GM12878 (cell line): ENCODE measurements at regions not wholly inside any gene's neighbourhood (a gene's known extent, or its start where the extent isn't known, plus 50 kb on each side); places are given as distances from the start of the nearest gene placed in this dataset.

Source experiments
- ATAC-seq: fragments of 200-7000 bp; cut with Tn5 transposase; 3 replicates; pipeline ENCODE4 v1.9.1; 2020; ENCODE audit warnings: mild to moderate bottlenecking, moderate library complexity
- BruUV-seq: library from RNA; stranded (reverse); fragments of 400-500 nt; replicated peaks from 2 replicates; lab custom pipeline; 2021; lab: Mats Ljungman, UMichigan
- CTCF ChIA-PET: fragments of 300-600 bp; sonication (Branson Sonifier 250); formaldehyde crosslinking; extraction: SDS; loops from one replicate; lab custom pipeline; 2021; ENCODE audit warnings: inconsistent platforms; lab: Yijun Ruan, JAX
- POLR2A ChIA-PET: fragments of 350-600 bp; formaldehyde crosslinking; extraction: SDS; loops from one replicate; lab custom pipeline; 2021; ENCODE audit warnings: inconsistent platforms; lab: Charles Lee
- RAD21 ChIA-PET: fragments of 300-600 bp; sonication (Branson Sonifier 250); formaldehyde crosslinking; loops from one replicate; lab custom pipeline; 2023; ENCODE audit warnings: antibody characterized with exemption; ENCODE audit not compliant: unreplicated experiment; lab: Charles Lee
- SMC1A ChIA-PET: fragments of 300-600 bp; sonication (Branson Sonifier 250); formaldehyde crosslinking; loops from one replicate; lab custom pipeline; 2023; ENCODE audit not compliant: unreplicated experiment, uncharacterized antibody; lab: Charles Lee
- DNase-seq: peaks from one replicate; pipeline ENCODE4 v3.0.0-alpha.2; 2011; ENCODE audit warnings: low read depth, low spot score
- FAIRE-seq: peaks from 3 replicates; lab custom pipeline; 2011; peaks lifted over from hg19 to GRCh38; lab: Jason Lieb, UNC
- H2AFZ ChIP-seq: 2 replicates; pipeline ENCODE4 v1.6.0; 2011; ENCODE audit warnings: low read depth, low read length, control low read depth; ENCODE audit not compliant: control insufficient read depth
- H3K27ac ChIP-seq: 2 replicates; pipeline ENCODE4 v1.5.1; 2011; ENCODE audit warnings: control low read depth; ENCODE audit not compliant: control insufficient read depth, insufficient read depth
- H3K27me3 ChIP-seq, 2 experiments: replicated peaks in 1 of 2; 2 replicates each; pipeline versions ENCODE4 v1.6.0 to v1.6.1; 2011; ENCODE audit warnings: low read length in 1 of 2; ENCODE audit not compliant: control insufficient read depth in 2 of 2, insufficient read depth in 2 of 2
- H3K36me3 ChIP-seq, 2 experiments: 2 replicates each; pipeline ENCODE4 v1.5.1; 2011; ENCODE audit warnings: low read length in 1 of 2; ENCODE audit not compliant: control insufficient read depth in 2 of 2, insufficient read depth in 2 of 2
- H3K4me1 ChIP-seq: 2 replicates; pipeline ENCODE4 v1.6.1; 2011; ENCODE audit warnings: mild to moderate bottlenecking, low read length, moderate library complexity, mixed read lengths; ENCODE audit not compliant: control insufficient read depth, insufficient read depth
- H3K4me2 ChIP-seq: 2 replicates; pipeline ENCODE4 v1.6.0; 2011; ENCODE audit warnings: control low read depth; ENCODE audit not compliant: control insufficient read depth, insufficient read depth
- H3K4me3 ChIP-seq: fragments of 200-600 bp; sonication (generic); 2 replicates; pipeline ENCODE4 v1.5.1; 2016
- H3K79me2 ChIP-seq: 2 replicates; pipeline ENCODE4 v1.6.0; 2011; ENCODE audit warnings: low read length; ENCODE audit not compliant: control insufficient read depth, insufficient read depth
- H3K9ac ChIP-seq: 2 replicates; pipeline ENCODE4 v1.8.0; 2011; ENCODE audit warnings: low read length, control low read depth, mixed read lengths; ENCODE audit not compliant: control insufficient read depth, insufficient read depth
- H3K9me3 ChIP-seq: replicated peaks from 3 replicates; pipeline ENCODE4 v1.5.1; 2011; ENCODE audit warnings: mild to moderate bottlenecking, low read length; ENCODE audit not compliant: control insufficient read depth, insufficient read depth
- H4K20me1 ChIP-seq: 2 replicates; pipeline ENCODE4 v1.6.0; 2011; ENCODE audit not compliant: control insufficient read depth, insufficient read depth
- CHD4 ChIP-seq: fragments of 200-600 bp; sonication (generic); IDR thresholded peaks from 2 replicates; pipeline ENCODE4 v1.6.1; 2016; ENCODE audit warnings: mild to moderate bottlenecking
- EP300 ChIP-seq, 2 experiments: fragments of 150-350 bp in 1 of 2; IDR thresholded peaks; 2 replicates each; pipeline ENCODE4 v1.6.1; 2011 to 2012; ENCODE audit warnings: low read depth in 2 of 2, low read length in 2 of 2, borderline replicate concordance in 1 of 2, improper control_type of control experiment in 1 of 2, inconsistent platforms in 1 of 2; ENCODE audit not compliant: control insufficient read depth in 1 of 2
- GABPA ChIP-seq: IDR thresholded peaks from 2 replicates; pipeline ENCODE4 v1.6.1; 2014; ENCODE audit warnings: antibody characterized with exemption, low read depth, mild to moderate bottlenecking, inconsistent platforms
- IRF4 ChIP-seq: IDR thresholded peaks from 2 replicates; pipeline ENCODE4 v1.6.1; 2011; ENCODE audit warnings: low read depth, low read length
- MYB ChIP-seq: fragments of 150-350 bp; IDR thresholded peaks from 2 replicates; pipeline ENCODE4 v1.6.1; 2014; ENCODE audit warnings: mild to moderate bottlenecking, low read depth, low read length, borderline replicate concordance
- RBBP5 ChIP-seq: fragments of 200-600 bp; sonication (generic); conservative IDR thresholded peaks from 2 replicates; pipeline ENCODE4 v1.6.1; 2016
- SP1 ChIP-seq: IDR thresholded peaks from one replicate; pipeline ENCODE4 v1.6.1; 2011; ENCODE audit warnings: low read depth, low read length
- SRF ChIP-seq, 2 experiments: IDR thresholded peaks; 2 replicates each; pipeline ENCODE4 v1.6.1; 2011; ENCODE audit warnings: low read depth in 2 of 2, low read length in 2 of 2, mild to moderate bottlenecking in 1 of 2, moderate library complexity in 1 of 2
- WGBS: methylation state at CpG from one replicate; pipeline ENCODE4 v1.1.6; 2016; ENCODE audit warnings: low lambda C conversion rate; ENCODE audit not compliant: insufficient replicate concordance, insufficient coverage; ENCODE audit errors: missing lambda C conversion rate; 5-methylcytosine and 5-hydroxymethylcytosine counted together
- in situ Hi-C: fragments of 300-500 bp; cut with MboI; formaldehyde crosslinking; loops from 9 replicates; pipeline ENCODE4 v1.14.3; 2018; ENCODE audit warnings: mixed read lengths
- intact Hi-C: fragments of 100-400 bp; cut with micrococcal nuclease; formaldehyde crosslinking; loops from one replicate; pipeline ENCODE4 v1.14.2; 2022; ENCODE audit not compliant: unreplicated experiment
- TF ChIP-seq, protein P1 (sequence below): fragments of 450-650 bp; IDR thresholded peaks from 2 replicates; pipeline ENCODE4 v1.6.1; 2016; ENCODE audit warnings: mild to moderate bottlenecking, moderate library complexity, borderline replicate concordance
- TF ChIP-seq, protein P2 (sequence below): fragments of 450-650 bp; IDR thresholded peaks from 2 replicates; pipeline ENCODE4 v1.6.1; 2017; ENCODE audit warnings: mild to moderate bottlenecking, moderate library complexity

DNA sequence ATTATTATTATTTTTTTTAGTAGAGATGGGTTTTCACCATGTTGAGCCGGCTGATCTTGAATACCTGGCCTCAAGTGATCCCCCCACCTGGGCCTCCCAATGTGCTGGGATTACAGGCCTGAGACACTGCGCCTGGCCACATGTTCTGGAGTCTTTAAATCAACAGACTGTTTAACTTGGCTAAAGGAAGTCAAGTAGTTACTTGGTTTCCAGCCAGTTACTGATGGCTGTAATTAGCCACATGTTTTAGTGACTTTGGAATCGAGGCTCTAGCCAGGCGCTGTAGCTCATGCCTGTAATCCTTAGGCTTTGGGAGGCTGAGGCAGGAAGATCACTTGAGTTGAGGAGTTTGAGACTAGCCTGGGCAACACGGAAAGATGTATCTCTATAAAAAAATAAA, 699.2 kb upstream of the RBFOX1 start:
- ChIA-PET POLR2A (no interaction called here), RAD21 (no interaction called here), SMC1A (interaction anchor here (1.4 kb wide), 1 partner anchor 10 kb away, joined by 3 read pairs; no protein-coding TSS in a partner anchor), CTCF (interaction anchor here (1.6 to 2.0 kb wide), 2 partner anchors 9 to 11 kb away, joined by 5 to 7 read pairs; no protein-coding TSS in a partner anchor)
- Histone ChIP-seq H4K20me1 (no peaks in the 10 kb centered on the region), H3K9ac (no peak overlapping the region), H3K27ac (no peak overlapping the region), H3K9me3 (no peaks in the 10 kb centered on the region), H2AFZ (no peak overlapping the region), H3K79me2 (no peaks in the 10 kb centered on the region), H3K36me3 (no peaks in the 10 kb centered on the region), H3K4me2 (no peak overlapping the region), H3K27me3 (no peaks in the 10 kb centered on the region), H3K4me1 (no peaks in the 10 kb centered on the region), H3K4me3 (no peak overlapping the region)
- intact Hi-C loops (no loop called here), in situ Hi-C loops (no loop called here)
- no peak for ATAC-seq
- BruUV-seq = no TSS peak
- 15% methylated on average over 4 of the region's 5 CpGs for WGBS
- TF ChIP-seq MYB (no peak), RBBP5 (no peak), GABPA (no peak)
- DNase-seq = no peak
- FAIRE-seq = no peak

DNA sequence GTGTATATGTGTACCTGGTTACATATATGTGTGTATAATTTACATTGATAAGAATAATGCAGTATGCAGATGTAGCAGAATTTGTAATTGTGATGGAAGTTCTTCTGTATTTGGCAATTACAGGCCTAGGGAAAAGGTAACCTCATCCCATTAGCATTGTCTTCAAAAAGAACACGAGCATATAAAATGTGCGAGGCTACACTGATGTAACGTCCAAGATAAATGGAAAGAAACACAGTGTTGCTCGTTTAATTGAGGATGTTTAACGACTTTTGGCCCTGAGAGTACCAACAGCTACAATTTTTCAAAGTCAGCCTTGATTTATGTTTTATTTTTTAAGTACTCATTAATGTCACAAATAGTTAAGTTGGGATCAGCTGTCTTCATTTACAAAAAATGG, 703.5 kb upstream of the RBFOX1 start:
- in situ Hi-C loops = no loop called here
- POLR2A ChIA-PET = no interaction called here
- intact Hi-C loops = no loop called here
- Histone ChIP-seq H3K27ac (no peak overlapping the region), H3K79me2 (no peaks in the 10 kb centered on the region), H2AFZ (no peak overlapping the region), H3K27me3 (no peaks in the 10 kb centered on the region), H3K9ac (no peak overlapping the region), H3K36me3 (no peaks in the 10 kb centered on the region), H3K9me3 (no peaks in the 10 kb centered on the region), H3K4me1 (no peaks in the 10 kb centered on the region), H4K20me1 (no peaks in the 10 kb centered on the region), H3K4me3 (no peak overlapping the region), H3K4me2 (no peak overlapping the region)
- DNase-seq (no peak), ATAC-seq (no peak), FAIRE-seq (no peak)
- SMC1A ChIA-PET = no interaction called here
- no TSS peak for BruUV-seq
- RAD21 ChIA-PET = no interaction called here
- TF ChIP-seq SP1 = no peak
- TF ChIP-seq, protein P1, sequence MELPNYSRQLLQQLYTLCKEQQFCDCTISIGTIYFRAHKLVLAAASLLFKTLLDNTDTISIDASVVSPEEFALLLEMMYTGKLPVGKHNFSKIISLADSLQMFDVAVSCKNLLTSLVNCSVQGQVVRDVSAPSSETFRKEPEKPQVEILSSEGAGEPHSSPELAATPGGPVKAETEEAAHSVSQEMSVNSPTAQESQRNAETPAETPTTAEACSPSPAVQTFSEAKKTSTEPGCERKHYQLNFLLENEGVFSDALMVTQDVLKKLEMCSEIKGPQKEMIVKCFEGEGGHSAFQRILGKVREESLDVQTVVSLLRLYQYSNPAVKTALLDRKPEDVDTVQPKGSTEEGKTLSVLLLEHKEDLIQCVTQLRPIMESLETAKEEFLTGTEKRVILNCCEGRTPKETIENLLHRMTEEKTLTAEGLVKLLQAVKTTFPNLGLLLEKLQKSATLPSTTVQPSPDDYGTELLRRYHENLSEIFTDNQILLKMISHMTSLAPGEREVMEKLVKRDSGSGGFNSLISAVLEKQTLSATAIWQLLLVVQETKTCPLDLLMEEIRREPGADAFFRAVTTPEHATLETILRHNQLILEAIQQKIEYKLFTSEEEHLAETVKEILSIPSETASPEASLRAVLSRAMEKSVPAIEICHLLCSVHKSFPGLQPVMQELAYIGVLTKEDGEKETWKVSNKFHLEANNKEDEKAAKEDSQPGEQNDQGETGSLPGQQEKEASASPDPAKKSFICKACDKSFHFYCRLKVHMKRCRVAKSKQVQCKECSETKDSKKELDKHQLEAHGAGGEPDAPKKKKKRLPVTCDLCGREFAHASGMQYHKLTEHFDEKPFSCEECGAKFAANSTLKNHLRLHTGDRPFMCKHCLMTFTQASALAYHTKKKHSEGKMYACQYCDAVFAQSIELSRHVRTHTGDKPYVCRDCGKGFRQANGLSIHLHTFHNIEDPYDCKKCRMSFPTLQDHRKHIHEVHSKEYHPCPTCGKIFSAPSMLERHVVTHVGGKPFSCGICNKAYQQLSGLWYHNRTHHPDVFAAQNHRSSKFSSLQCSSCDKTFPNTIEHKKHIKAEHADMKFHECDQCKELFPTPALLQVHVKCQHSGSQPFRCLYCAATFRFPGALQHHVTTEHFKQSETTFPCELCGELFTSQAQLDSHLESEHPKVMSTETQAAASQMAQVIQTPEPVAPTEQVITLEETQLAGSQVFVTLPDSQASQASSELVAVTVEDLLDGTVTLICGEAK = no peak
- TF ChIP-seq IRF4 = no peak
- TF ChIP-seq EP300 (IDR thresholded peaks at IDR 0.05; ENCODE audit: borderline replicate concordance in 1 of 2, control insufficient read depth in 1 of 2, low read depth in 2 of 2, low read length in 2 of 2) = no peak
- TF ChIP-seq SRF (IDR thresholded peaks at IDR 0.05; ENCODE audit: low read depth in 2 of 2, low read length in 2 of 2) = no peak
- no peak for TF ChIP-seq CHD4
- TF ChIP-seq, protein P2, sequence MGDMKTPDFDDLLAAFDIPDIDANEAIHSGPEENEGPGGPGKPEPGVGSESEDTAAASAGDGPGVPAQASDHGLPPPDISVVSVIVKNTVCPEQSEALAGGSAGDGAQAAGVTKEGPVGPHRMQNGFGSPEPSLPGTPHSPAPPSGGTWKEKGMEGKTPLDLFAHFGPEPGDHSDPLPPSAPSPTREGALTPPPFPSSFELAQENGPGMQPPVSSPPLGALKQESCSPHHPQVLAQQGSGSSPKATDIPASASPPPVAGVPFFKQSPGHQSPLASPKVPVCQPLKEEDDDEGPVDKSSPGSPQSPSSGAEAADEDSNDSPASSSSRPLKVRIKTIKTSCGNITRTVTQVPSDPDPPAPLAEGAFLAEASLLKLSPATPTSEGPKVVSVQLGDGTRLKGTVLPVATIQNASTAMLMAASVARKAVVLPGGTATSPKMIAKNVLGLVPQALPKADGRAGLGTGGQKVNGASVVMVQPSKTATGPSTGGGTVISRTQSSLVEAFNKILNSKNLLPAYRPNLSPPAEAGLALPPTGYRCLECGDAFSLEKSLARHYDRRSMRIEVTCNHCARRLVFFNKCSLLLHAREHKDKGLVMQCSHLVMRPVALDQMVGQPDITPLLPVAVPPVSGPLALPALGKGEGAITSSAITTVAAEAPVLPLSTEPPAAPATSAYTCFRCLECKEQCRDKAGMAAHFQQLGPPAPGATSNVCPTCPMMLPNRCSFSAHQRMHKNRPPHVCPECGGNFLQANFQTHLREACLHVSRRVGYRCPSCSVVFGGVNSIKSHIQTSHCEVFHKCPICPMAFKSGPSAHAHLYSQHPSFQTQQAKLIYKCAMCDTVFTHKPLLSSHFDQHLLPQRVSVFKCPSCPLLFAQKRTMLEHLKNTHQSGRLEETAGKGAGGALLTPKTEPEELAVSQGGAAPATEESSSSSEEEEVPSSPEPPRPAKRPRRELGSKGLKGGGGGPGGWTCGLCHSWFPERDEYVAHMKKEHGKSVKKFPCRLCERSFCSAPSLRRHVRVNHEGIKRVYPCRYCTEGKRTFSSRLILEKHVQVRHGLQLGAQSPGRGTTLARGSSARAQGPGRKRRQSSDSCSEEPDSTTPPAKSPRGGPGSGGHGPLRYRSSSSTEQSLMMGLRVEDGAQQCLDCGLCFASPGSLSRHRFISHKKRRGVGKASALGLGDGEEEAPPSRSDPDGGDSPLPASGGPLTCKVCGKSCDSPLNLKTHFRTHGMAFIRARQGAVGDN = no peak
- CTCF ChIA-PET = interaction anchor here (0.6 to 0.9 kb wide), 4 partner anchors 9 to 1192 kb away, joined by 3 to 4 read pairs (median 3); no protein-coding TSS in a partner anchor
- 0% methylated on average over 5 of the region's 5 CpGs for WGBS
